Esophagus muscularis mucosa (tissue), 4 donors: ENCODE measurements at regions not wholly inside any gene's neighbourhood (a gene's known extent, or its start where the extent isn't known, plus 50 kb on each side); places are given as distances from the start of the nearest gene placed in this dataset.

Experiments
- DNase-seq: peaks from one replicate; pipeline ENCODE4 v3.0.0-alpha.2; 2017; ENCODE audit errors: extremely low spot score
- H3K27ac ChIP-seq, 4 donors: fragments of 200-600 bp; sonication (generic); replicated peaks in 1 of 4; 1 replicate in 3 of 4; 2 replicates in 1 of 4; pipeline ENCODE4 v1.5.1; 2016 to 2019; ENCODE audit warnings: mild to moderate bottlenecking in 1 of 4
- H3K27me3 ChIP-seq, 4 donors: fragments of 200-600 bp; sonication (generic); one replicate each; pipeline versions ENCODE4 v1.5.1 to v1.6.0; 2016 to 2019
- H3K36me3 ChIP-seq, 4 donors: fragments of 200-600 bp; sonication (generic); one replicate each; pipeline ENCODE4 v1.5.1; 2016 to 2019
- H3K4me1 ChIP-seq, 4 donors: fragments of 200-600 bp; sonication (generic); one replicate each; pipeline ENCODE4 v1.5.1; 2016 to 2019
- H3K4me3 ChIP-seq, 4 donors: fragments of 200-600 bp; sonication (generic); 1 replicate in 2 of 4; 2 replicates in 2 of 4; pipeline ENCODE4 v1.5.1; 2016 to 2019; ENCODE audit warnings: mild to moderate bottlenecking in 4 of 4, moderate library complexity in 1 of 4
- H3K9me3 ChIP-seq, 4 donors: fragments of 200-600 bp; sonication (generic); 1 replicate in 3 of 4; 2 replicates in 1 of 4; pipeline ENCODE4 v1.5.1; 2016 to 2019
- EP300 ChIP-seq: sonication (generic); formaldehyde crosslinking; IDR thresholded peaks from one replicate; pipeline ENCODE4 v1.6.1; 2017; ENCODE audit warnings: antibody characterized with exemption
- POLR2A ChIP-seq: fragments of 450-650 bp; IDR thresholded peaks from one replicate; pipeline ENCODE4 v1.6.1; 2017; ENCODE audit warnings: antibody characterized with exemption, moderate library complexity, mild to moderate bottlenecking, low read depth
- POLR2AphosphoS5 ChIP-seq, 2 donors: sonication (generic); formaldehyde crosslinking; IDR thresholded peaks; one replicate each; pipeline ENCODE4 v1.6.1; 2017; ENCODE audit warnings: antibody characterized with exemption in 2 of 2
- WGBS: methylation state at CpG from one replicate; pipeline ENCODE4 v1.1.5; 2018; 5-methylcytosine and 5-hydroxymethylcytosine counted together
- intact Hi-C: fragments of 100-400 bp; cut with DNase I; formaldehyde crosslinking; loops from one replicate; pipeline ENCODE4 v1.15.1; 2023
- TF ChIP-seq, protein P1 (sequence below), 3 experiments: fragments of 200-600 bp in 2 of 3; fragments of 450-650 bp in 1 of 3; sonication (generic) in 2 of 3; IDR thresholded peaks; one replicate each; pipeline ENCODE4 v1.5.1; 2017 to 2019; ENCODE audit warnings: antibody characterized with exemption in 3 of 3, mild to moderate bottlenecking in 2 of 3, moderate library complexity in 1 of 3

DNA sequence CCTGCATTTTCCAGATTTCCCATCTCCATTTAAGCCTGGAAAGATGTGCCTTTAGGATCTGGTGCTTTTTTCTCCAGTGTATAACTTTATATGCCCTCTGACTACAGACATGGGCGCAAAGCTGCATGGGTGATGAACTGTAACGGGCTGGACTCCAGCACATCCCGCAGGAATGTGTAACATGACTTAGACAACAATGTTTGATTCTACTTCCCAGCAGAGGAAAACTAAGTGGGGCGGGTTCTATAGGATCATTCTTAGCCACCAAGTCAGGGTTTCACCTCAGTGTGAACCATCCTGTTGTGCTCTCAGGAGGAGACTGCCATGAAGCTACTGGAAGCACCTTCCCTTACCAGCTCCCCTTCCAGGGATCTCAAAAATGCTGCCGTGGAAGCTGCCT is 93.2 kb upstream of the SERP2 start:
- intact Hi-C loops = no loop called here
- peaks cover 0 to 11% (median 10%) of the 10 kb centered on the region in 4 donors for H3K4me1 ChIP-seq
- no peak overlapping the region for H3K27ac ChIP-seq
- H3K27me3 ChIP-seq = no peaks in the 10 kb centered on the region
- WGBS = 85% methylated on average over 5 of the region's 5 CpGs
- no peak for TF ChIP-seq EP300
- no peak for DNase-seq
- H3K4me3 ChIP-seq = no peak overlapping the region
- no peaks in the 10 kb centered on the region for H3K9me3 ChIP-seq
- H3K36me3 ChIP-seq = no peaks in the 10 kb centered on the region

DNA sequence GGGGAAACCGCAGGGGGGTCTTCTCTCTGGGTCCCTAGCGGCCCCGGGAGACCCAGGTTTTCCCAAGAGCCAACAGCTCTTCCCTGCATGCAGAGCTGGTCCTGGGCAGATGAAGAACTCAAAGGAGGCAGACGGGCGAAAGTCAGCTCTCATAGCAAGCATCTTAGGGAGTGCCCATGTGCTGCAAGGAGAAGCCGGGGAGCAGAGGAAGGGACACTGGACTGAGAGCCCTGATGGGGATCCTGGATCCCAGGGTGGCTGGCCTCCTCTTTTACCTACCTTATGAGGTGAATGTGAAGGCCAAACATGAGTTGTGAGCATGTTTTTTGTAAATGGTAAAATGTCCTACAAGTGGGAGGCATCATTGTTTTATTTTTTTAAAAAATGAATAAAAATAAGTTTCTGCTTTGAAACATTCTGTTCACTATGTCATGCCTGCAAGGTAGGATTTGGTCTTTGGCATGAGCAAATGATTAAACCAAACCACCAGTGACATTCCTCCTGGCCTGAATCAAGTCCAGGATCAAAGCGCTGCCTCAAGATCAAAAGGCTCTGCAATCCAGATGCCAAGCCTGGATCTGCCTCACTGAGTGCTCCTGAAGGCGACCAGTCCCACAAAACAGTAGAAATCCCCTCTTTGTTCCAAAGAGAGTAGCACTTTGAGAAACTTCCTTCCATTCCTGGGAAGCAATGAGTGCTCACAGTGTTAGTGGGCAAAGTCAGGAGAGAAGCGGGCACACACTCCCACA is 92.2 kb upstream of the SERP2 start:
- Histone ChIP-seq H3K4me1 (peaks cover 0 to 10% (median 4%) of the 10 kb centered on the region in 4 donors), H3K27ac (no peak overlapping the region), H3K9me3 (no peaks in the 10 kb centered on the region), H3K36me3 (no peaks in the 10 kb centered on the region), H3K27me3 (no peaks in the 10 kb centered on the region), H3K4me3 (no peak overlapping the region)
- no peak for DNase-seq
- intact Hi-C loops = no loop called here
- TF ChIP-seq, protein P1, sequence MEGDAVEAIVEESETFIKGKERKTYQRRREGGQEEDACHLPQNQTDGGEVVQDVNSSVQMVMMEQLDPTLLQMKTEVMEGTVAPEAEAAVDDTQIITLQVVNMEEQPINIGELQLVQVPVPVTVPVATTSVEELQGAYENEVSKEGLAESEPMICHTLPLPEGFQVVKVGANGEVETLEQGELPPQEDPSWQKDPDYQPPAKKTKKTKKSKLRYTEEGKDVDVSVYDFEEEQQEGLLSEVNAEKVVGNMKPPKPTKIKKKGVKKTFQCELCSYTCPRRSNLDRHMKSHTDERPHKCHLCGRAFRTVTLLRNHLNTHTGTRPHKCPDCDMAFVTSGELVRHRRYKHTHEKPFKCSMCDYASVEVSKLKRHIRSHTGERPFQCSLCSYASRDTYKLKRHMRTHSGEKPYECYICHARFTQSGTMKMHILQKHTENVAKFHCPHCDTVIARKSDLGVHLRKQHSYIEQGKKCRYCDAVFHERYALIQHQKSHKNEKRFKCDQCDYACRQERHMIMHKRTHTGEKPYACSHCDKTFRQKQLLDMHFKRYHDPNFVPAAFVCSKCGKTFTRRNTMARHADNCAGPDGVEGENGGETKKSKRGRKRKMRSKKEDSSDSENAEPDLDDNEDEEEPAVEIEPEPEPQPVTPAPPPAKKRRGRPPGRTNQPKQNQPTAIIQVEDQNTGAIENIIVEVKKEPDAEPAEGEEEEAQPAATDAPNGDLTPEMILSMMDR (IDR thresholded peaks at IDR 0.05) = no peak
- no peak for TF ChIP-seq POLR2AphosphoS5 (IDR thresholded peaks at IDR 0.05)
- TF ChIP-seq EP300 = no peak
- no peak for TF ChIP-seq POLR2A
- 91% methylated on average over 9 of the region's 9 CpGs for WGBS

DNA sequence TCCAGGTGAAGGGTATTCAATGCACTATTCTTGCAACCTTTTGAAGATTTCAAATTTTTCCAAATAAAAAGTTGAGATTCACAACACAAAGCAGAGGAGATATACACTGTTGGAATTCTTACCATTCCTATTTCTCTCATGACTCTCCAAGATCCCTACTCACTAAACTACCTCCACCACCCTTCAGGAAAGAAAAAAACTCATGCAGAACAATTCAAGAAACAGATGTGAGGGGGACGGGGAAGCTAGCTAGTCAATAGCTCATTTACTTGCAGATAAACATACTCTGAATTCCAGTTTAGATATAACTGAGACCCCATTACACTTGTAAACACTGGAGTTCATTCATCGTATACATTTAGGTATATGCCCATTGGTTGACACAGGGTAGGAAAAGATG is 90.0 kb upstream of the SERP2 start:
- WGBS = 72% methylated on average over 2 of the region's 2 CpGs
- no peak for DNase-seq

DNA sequence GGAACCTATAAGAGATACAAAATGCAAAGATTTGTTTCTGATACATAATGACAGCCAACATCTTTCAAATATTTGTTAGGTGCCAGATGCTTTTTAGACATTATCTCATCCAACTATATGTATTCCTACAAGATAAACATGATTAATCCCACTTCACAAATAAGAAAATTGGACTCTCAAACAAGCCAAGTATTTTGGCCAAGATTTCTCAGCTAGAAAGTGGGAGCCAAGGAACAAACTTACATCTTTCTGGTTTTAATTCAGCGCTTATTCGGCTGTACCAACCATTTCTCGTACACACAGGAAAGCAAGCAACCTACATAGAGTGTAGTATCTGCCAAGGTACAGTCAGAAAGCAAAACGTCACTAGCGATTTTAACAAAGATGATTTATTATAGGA is 85.7 kb upstream of the SERP2 start:
- Histone ChIP-seq H3K36me3 (no peaks in the 10 kb centered on the region), H3K27ac (no peak overlapping the region), H3K4me3 (no peak overlapping the region), H3K27me3 (no peaks in the 10 kb centered on the region), H3K9me3 (no peaks in the 10 kb centered on the region), H3K4me1 (peaks cover 0 to 25% (median 10%) of the 10 kb centered on the region in 4 donors)
- 67% methylated on average over 5 of the region's 5 CpGs for WGBS
- DNase-seq = no peak
- TF ChIP-seq POLR2AphosphoS5 (IDR thresholded peaks at IDR 0.05) = no peak
- no peak for TF ChIP-seq POLR2A
- no peak for TF ChIP-seq EP300
- TF ChIP-seq, protein P1 (IDR thresholded peaks at IDR 0.05) = no peak
- intact Hi-C loops = no loop called here

More for the DNA sequence above, 90.0 kb upstream of the SERP2 start:
- no peak for TF ChIP-seq POLR2A
- TF ChIP-seq POLR2AphosphoS5 (IDR thresholded peaks at IDR 0.05) = no peak
- TF ChIP-seq, protein P1 (IDR thresholded peaks at IDR 0.05) = no peak
- TF ChIP-seq EP300 = no peak
- Histone ChIP-seq H3K4me3 (no peak overlapping the region), H3K9me3 (no peaks in the 10 kb centered on the region), H3K27ac (no peak overlapping the region), H3K27me3 (no peaks in the 10 kb centered on the region), H3K36me3 (no peaks in the 10 kb centered on the region), H3K4me1 (peaks cover 0 to 6% (median 3%) of the 10 kb centered on the region in 4 donors)
- intact Hi-C loops = no loop called here

DNA sequence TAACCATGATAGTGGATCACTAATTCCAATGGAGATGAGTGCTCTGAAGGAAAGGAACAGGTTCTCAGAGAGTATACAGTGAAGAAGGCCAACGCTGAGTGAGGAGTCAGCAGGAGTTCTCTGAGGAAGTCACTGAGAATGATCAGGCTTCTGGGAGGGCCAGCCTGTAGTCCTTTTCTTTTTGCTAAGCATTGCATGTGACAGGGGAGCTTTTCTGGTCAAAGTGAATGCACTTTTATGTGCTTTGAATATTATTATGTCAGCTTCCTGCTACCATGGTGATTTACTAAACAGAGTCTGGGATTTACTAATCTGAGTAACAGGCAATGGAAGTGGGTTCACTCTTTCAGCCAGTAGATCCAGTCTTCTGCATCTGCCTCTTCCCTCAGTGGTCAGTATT is 81.1 kb upstream of the SERP2 start:
- intact Hi-C loops = no loop called here
- TF ChIP-seq, protein P1 (IDR thresholded peaks at IDR 0.05) = no peak
- peak in 1 of 2 donors; percentile 8 for TF ChIP-seq POLR2AphosphoS5 (IDR thresholded peaks at IDR 0.05)
- no peak for TF ChIP-seq EP300
- TF ChIP-seq POLR2A = no peak
- no peak for DNase-seq
- WGBS = 44% methylated on average over 1 of the region's 1 CpG
- Histone ChIP-seq H3K4me1 (peaks cover 20 to 44% (median 28%) of the 10 kb centered on the region in 4 donors), H3K9me3 (no peaks in the 10 kb centered on the region), H3K4me3 (no peak overlapping the region), H3K27ac (peak overlapping the region in 3 of 4 donors; percentile 70 to 80 (median 78)), H3K36me3 (no peaks in the 10 kb centered on the region), H3K27me3 (no peaks in the 10 kb centered on the region)
